Stimulated activated effector memory CD8-positive, alpha-beta T cell treated with anti-CD3 and anti-CD28 coated beads, Interleukin-12 subunit alpha, Interleukin-12 subunit beta, amount 100 ng/mL, for 72 hours (primary cell): ENCODE measurements at regions not wholly inside any gene's neighbourhood (a gene's known extent, or its start where the extent isn't known, plus 50 kb on each side); places are given as distances from the start of the nearest gene placed in this dataset.
"Not testable (repeated sequence)": the region's sequence is repeated elsewhere in the genome, so short reads cannot be mapped to it uniquely, and the experiment has no call there.

ENCODE experiments used
- ATAC-seq: fragments of 150-1000 bp; cut with Tn5 transposase; 2 replicates; pipeline ENCODE4 v1.10.0; 2021
- DNase-seq, 2 donors: peaks; one replicate each; pipeline ENCODE4 v3.0.0; 2021 to 2022; ENCODE audit warnings: low spot score in 2 of 2
- H3K27ac Mint-ChIP-seq: one replicate; pipeline ENCODE4 v1.8.0; 2022; ENCODE audit warnings: mild to moderate bottlenecking, mixed read lengths
- H3K36me3 Mint-ChIP-seq: one replicate; pipeline ENCODE4 v1.8.0; 2022; ENCODE audit warnings: mild to moderate bottlenecking, mixed read lengths
- H3K4me1 Mint-ChIP-seq: one replicate; pipeline ENCODE4 v1.8.0; 2022; ENCODE audit warnings: mixed read lengths
- H3K4me3 Mint-ChIP-seq: one replicate; pipeline ENCODE4 v1.8.0; 2022; ENCODE audit warnings: mild to moderate bottlenecking, mixed read lengths
- H3K9me3 Mint-ChIP-seq: one replicate; pipeline ENCODE4 v1.8.0; 2022; ENCODE audit warnings: mixed read lengths

DNA sequence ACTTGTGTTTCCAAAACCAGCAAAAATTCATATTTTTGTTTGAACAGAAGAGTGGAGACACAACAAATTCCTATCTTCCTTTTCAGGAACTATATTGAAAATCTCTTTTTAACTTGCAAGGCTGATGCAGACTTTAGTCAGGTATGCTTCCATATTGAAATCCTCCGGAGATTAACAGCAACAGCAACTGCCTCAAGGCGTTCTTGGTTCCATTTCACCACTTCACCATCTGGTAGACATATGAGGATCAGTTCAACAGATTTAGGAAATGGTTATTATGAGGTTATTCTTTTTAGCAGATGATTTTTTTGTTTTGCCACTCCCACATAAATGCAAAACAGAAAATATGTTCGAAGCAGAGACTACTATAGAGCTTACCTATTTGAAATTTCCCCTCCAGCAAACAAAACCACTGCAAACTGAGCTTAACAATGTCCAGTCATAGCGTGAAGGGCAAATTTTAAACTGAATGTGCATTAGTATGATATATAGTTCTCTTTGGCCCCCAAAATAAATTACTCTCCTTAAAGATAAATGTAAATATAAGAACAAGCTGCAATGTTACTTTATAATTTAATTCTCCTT is 520.5 kb upstream of the ADGRB3 start:
- Mint-ChIP-seq H3K27ac (no peak overlapping the region), H3K9me3 (peaks cover 4% of the 10 kb centered on the region), H3K36me3 (no peaks in the 10 kb centered on the region)

DNA sequence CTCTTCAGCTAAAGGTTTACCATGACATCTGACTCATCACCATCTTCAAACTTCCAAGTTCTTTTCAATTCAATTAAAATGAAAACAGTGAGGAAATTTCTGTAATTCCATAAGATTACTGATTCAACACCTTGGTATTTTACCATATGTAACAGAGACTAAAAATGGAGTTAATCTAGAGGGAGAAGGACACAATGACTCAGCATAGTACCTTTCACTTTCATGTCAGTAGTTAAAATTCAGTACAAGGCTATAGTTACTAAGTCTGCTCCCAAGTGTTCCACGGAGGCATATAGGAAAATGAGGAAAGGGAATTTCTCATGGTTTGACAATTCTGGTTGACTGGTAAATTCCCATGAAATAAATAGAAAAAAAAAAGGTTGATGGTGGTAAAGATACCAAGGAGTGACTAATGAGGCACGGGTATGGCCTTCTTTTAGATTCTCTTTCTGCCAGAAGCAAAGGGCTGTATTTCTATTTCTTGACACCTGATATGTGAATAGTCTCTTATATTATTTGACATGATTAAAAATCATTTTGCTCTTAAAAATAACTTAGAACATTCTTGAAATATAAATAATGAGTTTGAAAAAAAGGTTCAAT is 526.7 kb upstream of the ADGRB3 start:
- no peaks in the 10 kb centered on the region for H3K4me1 Mint-ChIP-seq
- DNase-seq = no peak
- H3K4me3 Mint-ChIP-seq = no peak overlapping the region
- no peak overlapping the region for H3K27ac Mint-ChIP-seq
- H3K9me3 Mint-ChIP-seq = peaks cover 13% of the 10 kb centered on the region
- H3K36me3 Mint-ChIP-seq = no peaks in the 10 kb centered on the region
- ATAC-seq = no peak

More for the DNA sequence above, 520.5 kb upstream of the ADGRB3 start:
- H3K4me3 Mint-ChIP-seq = no peak overlapping the region
- no peak for ATAC-seq
- no peaks in the 10 kb centered on the region for H3K4me1 Mint-ChIP-seq
- DNase-seq = no peak

DNA sequence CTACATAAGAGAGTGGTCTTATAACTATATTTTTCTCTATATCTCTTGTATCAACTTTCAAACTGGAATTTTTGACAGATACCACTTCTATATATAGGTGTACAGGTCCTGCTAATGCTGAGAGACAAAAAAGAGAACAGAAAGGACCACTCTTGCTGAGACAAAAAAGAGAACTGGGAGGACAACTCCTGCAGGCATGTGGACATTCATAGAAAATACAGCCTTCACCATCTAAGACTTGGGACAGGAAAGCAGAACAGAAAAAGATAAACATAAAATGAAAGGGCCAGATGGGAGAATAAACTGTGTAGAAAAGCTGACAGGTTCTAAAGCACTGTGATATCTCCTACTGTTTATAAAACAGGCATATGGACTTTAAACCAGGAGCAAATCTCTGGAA is 541.0 kb upstream of the ADGRB3 start:
- Mint-ChIP-seq H3K4me3 (no peak overlapping the region), H3K36me3 (no peaks in the 10 kb centered on the region), H3K27ac (no peak overlapping the region), H3K9me3 (peaks cover 14% of the 10 kb centered on the region), H3K4me1 (no peaks in the 10 kb centered on the region)
- DNase-seq (no peak), ATAC-seq (no peak)

DNA sequence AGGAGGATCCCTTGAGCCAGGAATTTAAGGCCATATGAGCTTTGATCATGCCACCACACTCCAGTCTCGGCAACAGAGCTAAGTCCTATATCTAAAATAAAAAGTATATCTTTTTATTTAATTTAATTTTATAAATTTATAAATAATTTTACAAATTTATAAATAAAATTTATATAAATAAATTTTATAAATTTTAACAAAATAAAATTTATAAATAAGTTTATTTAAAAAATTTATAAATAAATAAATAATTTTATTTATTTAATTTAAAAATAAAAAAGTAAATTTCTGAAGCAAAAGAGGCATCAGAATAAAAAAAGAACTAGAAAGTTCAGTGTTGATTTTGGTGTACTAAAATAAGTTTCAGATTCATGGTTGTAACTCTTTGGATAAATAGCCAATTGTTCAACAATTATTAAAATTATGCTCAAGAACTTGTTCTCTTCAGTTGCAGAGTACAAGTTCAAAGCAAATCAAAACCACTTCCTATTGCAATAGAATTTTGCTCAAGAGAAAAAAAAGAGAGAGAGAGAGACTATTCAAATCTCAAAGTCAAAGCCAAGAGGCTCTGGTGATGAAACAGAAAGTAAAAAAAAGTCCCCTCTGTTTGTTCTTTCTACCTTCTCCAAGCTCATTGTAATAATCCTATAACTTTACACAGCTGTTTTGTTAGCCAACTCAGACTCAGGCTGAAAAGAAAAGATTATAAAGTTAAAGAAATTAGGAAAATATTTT is 547.5 kb upstream of the ADGRB3 start:
- DNase-seq = no peak
- Mint-ChIP-seq H3K36me3 (no peaks in the 10 kb centered on the region), H3K27ac (no peak overlapping the region), H3K9me3 (peaks cover 8% of the 10 kb centered on the region), H3K4me1 (no peaks in the 10 kb centered on the region), H3K4me3 (no peak overlapping the region)
- ATAC-seq = no peak

DNA sequence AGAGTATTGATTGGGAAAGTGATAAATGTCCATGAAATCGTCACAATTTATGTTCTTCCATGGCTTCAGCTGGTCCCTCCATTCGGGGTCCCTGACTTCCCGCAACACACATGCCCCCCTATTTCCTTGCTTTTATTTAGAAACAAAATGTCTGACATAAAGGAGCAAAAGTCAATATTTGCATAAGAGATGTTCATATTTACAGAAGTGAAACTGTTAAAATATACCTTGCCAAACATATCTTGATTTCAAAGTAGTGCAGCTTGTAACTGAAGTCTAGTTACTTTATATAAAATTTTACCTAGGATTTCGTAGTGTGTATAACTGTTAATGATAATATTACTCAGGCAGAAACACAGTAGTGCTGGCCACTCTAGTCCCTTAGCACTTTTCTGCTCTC is 548.9 kb upstream of the ADGRB3 start:
- no peak for DNase-seq

DNA sequence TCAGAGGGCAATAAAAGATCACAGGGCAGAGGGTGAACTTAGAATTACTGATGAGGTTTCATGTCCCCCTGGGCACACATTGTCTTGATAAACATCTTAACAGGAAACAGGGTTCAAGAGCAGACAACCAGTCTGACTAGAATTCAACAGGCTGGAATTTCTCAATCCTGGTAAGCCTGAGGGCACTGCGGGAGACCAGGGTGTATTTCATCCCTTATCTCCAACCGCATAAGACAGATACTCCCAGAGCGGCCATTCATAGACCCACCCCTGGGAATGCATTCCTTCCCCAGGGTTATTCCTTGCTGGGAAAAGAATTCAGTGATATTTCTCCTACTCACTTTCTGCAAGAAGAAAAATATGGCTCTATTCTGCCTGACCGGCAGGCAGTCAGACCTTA is 549.5 kb upstream of the ADGRB3 start:
- peaks cover 12% of the 10 kb centered on the region for H3K9me3 Mint-ChIP-seq
- H3K36me3 Mint-ChIP-seq, DNase-seq, ATAC-seq, H3K27ac Mint-ChIP-seq, H3K4me1 Mint-ChIP-seq, H3K4me3 Mint-ChIP-seq: not testable (repeated sequence)

More for the DNA sequence above, 548.9 kb upstream of the ADGRB3 start:
- Mint-ChIP-seq H3K27ac (no peak overlapping the region), H3K4me3 (no peak overlapping the region), H3K36me3 (no peaks in the 10 kb centered on the region), H3K9me3 (peaks cover 12% of the 10 kb centered on the region), H3K4me1 (no peaks in the 10 kb centered on the region)
- ATAC-seq = no peak

DNA sequence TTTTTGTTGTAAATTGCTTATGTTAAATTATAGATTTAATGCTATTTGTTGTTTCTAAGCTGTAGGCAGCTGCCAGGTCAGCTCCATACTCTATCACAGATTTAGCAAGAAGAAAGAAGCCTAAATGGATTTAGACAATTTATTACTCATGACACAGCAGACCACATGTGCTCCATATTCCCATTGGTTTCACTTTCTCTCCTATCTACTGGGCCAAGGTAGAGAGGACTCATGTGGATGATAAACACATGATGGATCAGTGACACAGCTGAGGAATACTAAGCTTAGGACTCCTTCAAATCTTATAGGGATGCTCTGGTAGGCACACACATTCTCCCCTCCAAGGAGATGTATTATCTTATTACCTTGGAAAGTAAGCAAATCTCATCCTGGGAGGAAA is 553.0 kb upstream of the ADGRB3 start:
- H3K36me3 Mint-ChIP-seq = no peaks in the 10 kb centered on the region
- no peak overlapping the region for H3K27ac Mint-ChIP-seq
- ATAC-seq (no peak), DNase-seq (no peak)
- no peaks in the 10 kb centered on the region for H3K4me1 Mint-ChIP-seq
- H3K9me3 Mint-ChIP-seq = peaks cover 17% of the 10 kb centered on the region
- H3K4me3 Mint-ChIP-seq = no peak overlapping the region

DNA sequence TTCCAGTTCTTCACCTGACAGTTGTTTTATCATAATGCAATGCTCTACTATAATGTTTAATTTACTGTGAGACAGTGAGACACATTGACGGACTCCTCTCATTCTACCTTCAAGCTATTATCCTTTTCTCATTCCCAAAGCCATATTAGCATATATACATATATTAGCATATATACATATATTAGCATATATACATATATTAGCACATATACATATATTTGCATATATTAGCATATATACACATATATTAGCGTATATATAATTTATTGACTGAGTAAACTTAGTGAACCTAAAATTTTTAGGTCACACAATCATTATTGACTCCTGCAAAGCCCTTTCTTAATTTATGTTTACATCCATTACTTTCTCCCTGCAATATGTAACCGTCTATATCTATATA is 555.0 kb upstream of the ADGRB3 start:
- Mint-ChIP-seq H3K27ac (no peak overlapping the region), H3K36me3 (no peaks in the 10 kb centered on the region), H3K9me3 (peaks cover 20% of the 10 kb centered on the region), H3K4me1 (no peaks in the 10 kb centered on the region), H3K4me3 (no peak overlapping the region)
- no peak for ATAC-seq
- no peak for DNase-seq

DNA sequence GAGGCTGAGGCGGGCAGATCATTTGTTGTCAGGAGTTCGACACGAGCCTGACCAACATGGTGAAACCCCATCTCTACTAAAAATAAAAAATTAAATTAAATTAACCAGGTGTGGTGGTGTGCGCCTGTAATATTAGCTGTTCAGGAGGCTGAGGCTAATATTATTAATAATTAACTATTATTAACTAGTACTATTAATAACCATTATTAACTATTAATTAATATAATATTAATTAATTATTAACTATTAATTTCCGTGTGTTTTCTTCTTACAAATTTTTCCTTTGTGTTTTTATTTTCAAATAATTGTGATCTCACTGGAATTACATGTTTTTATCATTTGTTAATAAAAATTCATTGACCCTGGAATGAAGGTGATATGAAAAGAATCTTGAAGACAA is 557.4 kb upstream of the ADGRB3 start:
- no peak overlapping the region for H3K27ac Mint-ChIP-seq
- peaks cover 24% of the 10 kb centered on the region for H3K9me3 Mint-ChIP-seq
- DNase-seq (no peak), ATAC-seq (no peak)
- no peaks in the 10 kb centered on the region for H3K4me1 Mint-ChIP-seq
- no peak overlapping the region for H3K4me3 Mint-ChIP-seq
- no peaks in the 10 kb centered on the region for H3K36me3 Mint-ChIP-seq

DNA sequence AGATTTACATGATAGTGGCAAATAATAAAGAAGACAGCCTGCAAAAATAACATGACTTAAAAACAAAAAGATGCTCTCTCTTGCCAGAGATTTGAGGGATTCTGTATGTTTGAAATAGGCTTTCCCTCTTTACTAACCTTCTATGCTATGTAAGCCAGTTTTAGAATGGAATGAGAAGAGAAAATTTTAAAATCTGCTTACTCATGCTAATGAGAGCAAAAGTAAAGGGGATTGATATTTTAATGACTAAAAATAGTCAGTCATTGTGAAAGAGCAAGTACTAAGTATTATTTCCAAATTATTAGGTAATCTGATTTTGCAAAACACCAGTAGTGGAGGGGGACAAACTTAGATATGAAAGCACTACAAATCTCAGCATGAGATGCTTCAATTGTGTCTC is 563.3 kb upstream of the ADGRB3 start:
- Mint-ChIP-seq H3K9me3 (peaks cover 20% of the 10 kb centered on the region), H3K4me3 (no peak overlapping the region), H3K4me1 (no peaks in the 10 kb centered on the region), H3K36me3 (no peaks in the 10 kb centered on the region), H3K27ac (no peak overlapping the region)
- no peak for DNase-seq
- ATAC-seq = no peak

DNA sequence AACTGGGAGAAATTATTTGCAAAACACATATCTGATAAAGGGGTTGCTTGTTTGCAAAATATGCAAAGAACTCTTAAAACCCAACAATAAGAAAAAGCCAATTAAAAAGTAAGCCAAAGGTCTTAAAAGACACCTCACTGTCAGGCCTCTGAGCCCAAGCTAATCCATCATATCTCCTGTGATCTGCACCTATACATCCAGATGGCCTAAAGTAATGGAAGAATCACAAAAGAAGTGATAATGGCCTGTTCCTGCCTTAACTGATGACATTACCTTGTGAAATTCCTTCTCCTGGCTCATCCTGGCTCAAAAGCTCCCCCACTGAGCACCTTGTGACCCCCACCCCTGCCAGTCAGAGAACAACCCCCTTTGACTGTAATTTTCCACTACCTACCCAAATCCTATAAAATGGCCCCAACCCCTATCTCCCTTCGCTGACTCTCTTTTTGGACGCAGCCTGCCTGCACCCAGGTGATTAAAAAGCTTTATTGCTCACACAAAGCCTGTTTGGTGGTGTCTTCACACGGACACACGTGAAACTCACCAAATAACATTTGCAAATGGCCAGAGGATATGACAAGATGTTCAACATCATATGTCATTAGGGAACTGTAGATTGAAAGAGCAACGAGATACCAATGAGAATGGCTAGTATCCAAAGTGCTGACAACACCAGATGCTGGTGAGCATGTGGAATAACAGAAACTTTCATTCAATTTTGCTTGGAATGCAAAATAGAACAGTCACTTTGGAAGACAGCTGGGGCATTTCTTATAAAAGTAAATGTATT is 565.0 kb upstream of the ADGRB3 start:
- Mint-ChIP-seq H3K36me3 (no peaks in the 10 kb centered on the region), H3K27ac (no peak overlapping the region), H3K9me3 (peaks cover 19% of the 10 kb centered on the region), H3K4me3 (no peak overlapping the region), H3K4me1 (no peaks in the 10 kb centered on the region)
- no peak for DNase-seq
- no peak for ATAC-seq

DNA sequence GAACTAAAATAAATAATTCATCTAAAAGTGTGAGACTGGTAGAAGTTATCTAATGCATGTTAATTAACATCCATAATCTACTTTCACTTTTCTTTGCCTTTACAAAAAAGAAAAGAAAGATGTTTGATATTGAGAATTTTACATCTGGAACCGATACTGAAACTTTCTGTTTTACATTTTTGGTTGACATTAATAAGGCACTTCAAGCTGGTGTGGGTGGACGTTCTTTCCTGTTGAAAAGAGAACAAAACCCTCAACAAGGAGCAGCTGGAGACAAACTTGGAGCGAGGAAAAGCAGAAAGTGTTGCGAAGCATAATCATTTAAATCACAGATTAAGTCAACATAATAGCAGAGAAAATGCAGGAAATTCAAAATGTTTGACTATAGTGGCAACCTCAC is 575.2 kb upstream of the ADGRB3 start:
- H3K4me1 Mint-ChIP-seq = no peaks in the 10 kb centered on the region
- H3K4me3 Mint-ChIP-seq = no peak overlapping the region
- no peaks in the 10 kb centered on the region for H3K36me3 Mint-ChIP-seq
- DNase-seq (no peak), ATAC-seq (no peak)
- peaks cover 10% of the 10 kb centered on the region for H3K9me3 Mint-ChIP-seq
- H3K27ac Mint-ChIP-seq = no peak overlapping the region

DNA sequence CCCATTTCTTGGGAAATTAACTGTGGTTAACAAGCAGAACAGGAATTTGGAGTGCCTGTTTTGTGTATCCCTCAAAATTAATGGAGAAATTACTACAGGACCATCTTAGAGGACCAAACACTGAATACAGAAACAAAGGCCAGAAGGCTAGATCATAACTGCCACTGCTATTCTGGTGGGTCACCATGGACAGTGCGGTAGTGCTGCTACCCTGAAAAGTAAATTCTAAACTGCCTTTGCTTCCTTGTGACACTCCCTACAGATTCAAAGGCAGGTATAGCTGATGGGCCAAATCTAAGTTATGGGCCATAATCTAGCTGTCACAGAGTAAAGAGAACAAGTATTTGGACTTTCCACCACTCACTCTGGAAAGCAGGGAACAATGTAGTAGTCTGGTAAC is 575.8 kb upstream of the ADGRB3 start:
- Mint-ChIP-seq H3K4me1 (no peaks in the 10 kb centered on the region), H3K36me3 (no peaks in the 10 kb centered on the region), H3K4me3 (no peak overlapping the region), H3K9me3 (peaks cover 10% of the 10 kb centered on the region), H3K27ac (no peak overlapping the region)
- ATAC-seq (no peak), DNase-seq (no peak)

DNA sequence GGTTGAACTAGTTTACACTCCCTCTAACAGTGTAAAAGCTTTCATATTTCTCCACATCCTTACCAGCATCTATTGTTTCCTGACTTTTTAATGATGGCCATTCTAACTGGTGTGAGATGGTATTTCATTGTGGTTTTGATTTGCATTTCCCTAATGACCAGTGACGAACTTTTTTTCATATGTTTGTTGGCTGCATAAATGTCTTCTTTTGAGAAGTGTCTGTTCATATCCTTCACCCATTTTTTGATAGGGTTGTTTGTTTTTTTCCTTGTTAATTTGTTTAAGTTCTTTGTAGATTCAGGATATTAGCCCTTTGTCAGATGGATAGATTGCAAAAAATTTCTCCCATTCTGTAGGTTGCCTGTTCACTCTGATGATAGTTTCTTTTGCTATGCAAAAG is 578.5 kb upstream of the ADGRB3 start:
- H3K9me3 Mint-ChIP-seq = peaks cover 17% of the 10 kb centered on the region
- DNase-seq, H3K36me3 Mint-ChIP-seq, H3K4me1 Mint-ChIP-seq, ATAC-seq, H3K4me3 Mint-ChIP-seq, H3K27ac Mint-ChIP-seq: not testable (repeated sequence)

DNA sequence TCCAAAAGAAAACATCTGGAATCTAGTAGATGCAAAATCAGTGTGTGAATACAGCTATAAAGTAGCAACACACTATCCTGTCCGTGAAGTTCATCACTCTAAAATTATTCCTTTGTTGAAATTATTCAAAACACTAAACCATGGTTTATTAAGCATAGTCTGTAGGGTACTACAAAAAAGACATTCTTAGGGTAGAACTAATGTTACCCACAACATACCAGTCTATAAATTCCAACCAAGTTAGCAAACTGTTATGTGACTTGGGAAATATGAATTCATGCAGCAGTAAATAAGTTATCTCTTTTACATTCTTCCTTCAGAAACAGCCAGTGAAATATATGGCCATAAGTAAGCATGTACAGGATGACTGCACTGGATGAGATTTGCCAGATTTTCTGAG is 580.3 kb upstream of the ADGRB3 start:
- ATAC-seq (no peak), DNase-seq (no peak)
- H3K36me3 Mint-ChIP-seq = no peaks in the 10 kb centered on the region
- H3K4me1 Mint-ChIP-seq = no peaks in the 10 kb centered on the region
- no peak overlapping the region for H3K27ac Mint-ChIP-seq
- peaks cover 18% of the 10 kb centered on the region for H3K9me3 Mint-ChIP-seq
- H3K4me3 Mint-ChIP-seq = no peak overlapping the region
